ENCODE measurements at regions not wholly inside any gene's neighbourhood (a gene's known extent, or its start where the extent isn't known, plus 50 kb on each side); places are given as distances from the start of the nearest gene placed in this dataset.
"Not testable (repeated sequence)": the region's sequence is repeated elsewhere in the genome, so short reads cannot be mapped to it uniquely, and the experiment has no call there.

DNA sequence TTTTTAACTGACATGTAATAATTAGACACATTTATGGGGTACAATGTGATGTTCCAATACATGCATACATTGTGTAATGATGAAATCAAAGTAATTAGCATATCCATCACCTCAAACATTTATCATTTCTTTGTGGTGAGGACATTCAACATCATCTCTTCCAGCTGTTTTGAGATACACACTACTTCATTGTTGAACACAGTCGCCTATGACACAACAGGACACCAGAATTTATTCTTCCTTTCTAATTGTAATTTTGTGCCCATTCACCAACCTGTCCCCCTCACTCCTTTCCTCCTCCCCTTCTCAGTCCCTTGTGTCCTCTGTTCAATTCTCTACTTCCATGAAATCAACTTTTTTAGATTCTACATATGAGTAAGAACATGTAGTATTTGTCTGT, 113.4 kb upstream of the CBLB start:
- DNase-seq: no peak

DNA sequence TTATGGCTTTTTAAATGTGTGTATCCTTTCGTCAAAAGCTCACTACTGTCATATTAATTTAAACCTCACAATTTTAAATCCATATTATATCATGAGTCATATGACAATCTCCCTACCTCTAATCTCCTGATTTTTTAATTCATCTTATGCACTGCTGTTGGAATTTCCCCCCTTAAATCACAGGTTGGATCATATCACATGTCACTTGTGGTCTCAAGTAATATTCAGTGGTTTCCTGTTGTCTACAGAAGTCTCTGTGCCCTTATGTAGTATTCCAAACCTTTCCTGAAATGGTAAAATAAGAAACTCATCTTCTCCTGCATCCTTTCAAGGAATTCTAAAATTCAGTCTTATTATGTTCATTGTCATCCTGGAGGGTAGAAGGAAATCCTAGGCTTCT, 116.0 kb upstream of the CBLB start:
- DNase-seq: peak; percentile 11

DNA sequence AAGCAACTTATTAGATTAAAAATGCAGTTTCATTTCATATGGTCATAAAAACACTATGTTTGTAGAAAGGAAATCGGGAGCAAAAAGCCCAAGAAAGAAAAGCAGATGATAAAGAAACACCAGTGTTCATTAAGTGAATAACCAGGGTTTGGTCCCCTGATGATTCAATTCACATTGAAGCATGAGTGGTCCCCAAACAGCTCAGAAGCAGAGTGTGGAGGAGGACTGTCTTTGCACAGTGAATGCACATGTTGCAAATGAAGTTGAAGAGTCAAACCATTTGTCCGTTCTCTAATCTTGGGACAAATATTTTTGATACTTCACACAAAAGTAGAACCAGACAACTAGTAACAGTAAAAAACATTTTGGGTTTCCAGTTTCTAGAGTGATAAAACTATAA, 117.5 kb upstream of the CBLB start:
- not testable (repeated sequence) for DNase-seq

DNA sequence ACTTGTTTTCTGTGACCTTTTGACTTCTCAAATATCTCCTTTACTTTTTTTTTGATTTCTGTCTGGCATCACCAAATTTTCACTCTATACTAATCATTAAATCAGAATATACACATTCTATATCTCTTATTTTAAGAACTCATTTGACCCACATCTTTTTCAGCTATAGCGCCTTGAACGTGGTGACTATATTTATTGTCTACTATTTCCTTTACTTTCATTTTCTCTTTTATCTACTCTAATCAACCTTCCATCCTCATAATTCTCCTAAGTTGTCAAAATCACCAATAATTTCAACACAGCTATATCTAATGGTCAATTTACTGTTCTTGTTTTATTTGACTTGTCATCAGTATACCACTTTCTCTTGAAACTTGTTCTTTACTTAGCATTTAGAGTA, 119.0 kb upstream of the CBLB start:
- peak; percentile 16 for DNase-seq

DNA sequence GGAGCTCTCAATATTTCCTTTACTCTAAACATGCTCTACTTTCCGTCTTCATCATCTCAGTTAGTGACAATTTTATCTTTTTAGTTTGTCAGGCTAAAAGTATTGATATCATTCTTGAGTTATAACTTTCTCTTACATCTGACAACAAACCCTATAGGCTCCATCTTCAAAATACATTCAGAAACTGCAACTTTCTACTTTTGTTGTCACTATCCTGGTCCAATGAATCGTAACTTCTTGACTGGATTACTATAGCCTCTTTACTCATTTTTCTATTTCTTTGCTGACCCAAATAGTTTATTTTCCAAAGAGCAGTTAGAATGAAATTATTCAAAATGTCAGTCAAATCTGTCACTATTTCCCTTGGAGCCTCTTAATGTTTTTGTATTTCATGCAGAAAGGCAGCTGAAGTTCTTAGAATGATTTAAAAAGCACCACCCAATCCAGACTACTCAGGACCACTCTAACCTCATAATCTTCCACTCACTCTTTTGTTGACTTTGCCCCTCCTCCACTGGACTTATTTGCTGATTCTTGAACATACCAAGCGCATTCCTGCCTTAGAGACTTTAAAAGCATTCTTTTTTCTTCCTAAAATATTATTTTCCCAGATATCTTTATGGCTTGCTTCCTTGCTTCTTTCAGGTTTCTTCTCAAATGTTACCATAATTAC, 119.9 kb upstream of the CBLB start:
- DNase-seq: no peak

DNA sequence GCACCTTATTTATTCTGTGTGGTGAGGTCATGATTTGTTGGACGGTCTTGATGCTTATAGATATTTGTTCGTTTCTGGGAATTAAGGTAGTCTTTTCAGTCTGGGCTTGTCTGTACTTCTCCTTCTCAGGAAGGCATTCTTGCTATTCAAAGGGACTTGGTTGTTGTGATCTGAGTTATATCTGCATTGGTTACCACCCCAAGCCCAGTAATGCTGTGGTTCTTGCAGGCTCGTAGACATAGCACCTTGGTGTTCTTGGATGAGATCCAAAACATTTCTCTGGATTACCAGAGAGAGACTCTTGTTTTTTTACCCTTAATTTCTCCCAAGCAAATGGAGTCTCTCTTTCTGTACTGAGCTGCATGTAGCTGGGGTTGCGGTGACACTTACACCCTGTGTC, 128.0 kb upstream of the CBLB start:
- DNase-seq: no peak

DNA sequence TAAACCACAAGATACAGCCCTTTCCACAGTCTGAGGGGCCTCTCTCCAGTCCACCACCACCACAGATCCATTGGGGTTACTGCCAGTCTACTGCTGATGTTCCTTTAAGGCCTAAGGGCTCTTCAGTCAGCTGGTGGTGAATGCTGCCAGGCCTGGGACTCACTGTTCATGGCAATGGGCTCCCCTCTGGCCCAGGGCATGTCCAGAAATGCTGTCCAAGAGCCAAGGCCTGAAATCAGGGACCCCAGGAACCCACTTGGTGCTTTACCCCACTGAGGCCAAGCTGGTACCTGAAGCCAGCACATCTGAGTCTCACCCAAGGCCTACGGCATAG, 128.6 kb upstream of the CBLB start:
- DNase-seq: no peak

DNA sequence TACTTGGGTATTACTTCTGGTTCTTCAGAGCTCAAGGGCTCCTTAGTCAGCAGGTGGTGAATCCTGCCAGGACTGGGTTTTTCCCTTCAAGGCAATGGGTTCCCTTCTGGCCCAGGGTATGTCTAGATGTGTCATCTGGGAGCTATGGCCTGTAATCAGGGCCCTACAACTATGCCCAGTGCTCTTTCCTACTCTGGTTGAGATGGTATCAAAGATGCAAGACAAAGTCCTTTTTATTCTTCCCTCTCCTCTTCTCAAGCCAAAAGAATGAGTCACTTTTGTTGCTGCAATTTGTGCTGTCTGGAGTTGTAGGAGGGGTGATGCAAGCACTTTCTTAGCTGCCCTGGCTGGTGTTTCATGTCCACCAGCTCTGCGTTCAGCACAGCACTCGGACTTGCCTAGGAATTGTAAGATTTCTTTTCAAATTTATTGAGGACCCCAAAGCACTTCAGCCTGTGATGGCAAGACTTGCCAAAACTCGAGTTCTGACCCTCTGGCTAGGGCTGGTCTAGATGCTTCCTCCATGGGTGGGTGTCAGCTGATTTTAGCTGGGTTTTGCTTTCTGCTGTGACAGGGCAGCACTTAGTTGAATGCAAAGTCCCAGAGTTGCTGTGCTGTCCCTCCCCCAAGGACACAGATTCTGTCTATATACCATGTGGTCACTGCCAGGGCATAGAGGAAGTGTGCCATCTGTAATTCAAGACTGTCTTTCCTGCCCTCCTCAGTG, 129.2 kb upstream of the CBLB start:
- no peak for DNase-seq

DNA sequence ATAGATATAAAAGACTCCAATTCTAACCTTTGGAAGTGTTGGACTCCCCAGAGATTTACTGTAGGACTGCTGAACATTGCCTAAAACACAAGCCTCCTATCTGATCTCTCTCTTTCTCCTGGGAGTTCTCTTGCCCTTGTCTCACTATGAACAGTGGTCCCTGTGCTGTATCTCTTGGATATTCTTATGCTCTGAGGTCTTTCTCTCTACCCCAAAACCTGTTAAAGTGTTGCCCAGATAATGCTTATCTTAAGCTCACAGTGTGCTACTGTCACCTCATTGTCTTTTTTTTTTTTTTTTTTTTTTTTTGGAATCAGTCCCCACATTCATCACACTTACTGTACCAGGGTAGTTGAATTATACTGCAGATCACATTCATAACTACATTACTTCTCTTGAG, 131.0 kb upstream of the CBLB start:
- DNase-seq: no peak

DNA sequence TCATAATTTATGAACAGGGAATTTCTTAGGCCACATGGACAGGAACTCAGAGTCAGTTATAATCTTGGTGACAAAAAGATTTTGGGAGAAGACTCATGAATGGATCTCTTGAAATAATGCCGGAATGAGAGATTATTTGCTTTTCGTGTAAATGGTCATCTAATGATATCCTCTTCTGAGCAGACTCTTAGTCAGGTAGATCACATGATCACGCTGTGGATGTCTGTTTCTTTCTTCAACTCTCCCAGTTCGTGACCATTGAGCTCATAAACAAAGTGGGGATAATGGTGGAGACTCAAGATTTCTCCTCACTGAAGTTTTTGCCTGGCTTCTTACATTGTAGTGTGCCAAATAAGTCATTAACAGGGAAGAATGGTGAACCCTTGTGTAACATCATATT, 133.1 kb upstream of the CBLB start:
- no peak for DNase-seq

DNA sequence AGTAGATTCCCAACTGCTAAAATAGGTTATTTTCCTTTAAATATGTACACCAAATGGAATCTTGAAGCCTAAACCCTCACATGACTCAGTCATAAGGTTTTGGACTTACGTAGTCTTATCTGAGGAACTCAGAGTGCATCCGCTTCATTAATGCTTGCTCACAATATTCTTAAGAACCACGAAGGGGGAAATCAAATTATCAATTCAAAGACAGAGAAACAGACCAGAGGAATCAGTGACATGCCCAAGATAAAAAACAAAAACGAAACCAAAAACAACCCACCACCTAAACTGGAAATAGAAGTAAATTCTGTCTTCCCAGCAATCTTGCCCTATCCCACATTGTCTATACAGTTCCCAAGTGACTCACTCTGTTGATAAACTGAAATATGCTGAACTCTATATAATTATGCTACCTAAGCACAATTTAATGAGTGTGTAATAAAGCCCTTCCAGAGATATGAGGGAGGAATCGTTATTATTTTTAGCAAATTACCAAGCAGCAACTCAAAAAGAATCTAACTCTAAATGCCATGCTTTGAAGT, 135.4 kb upstream of the CBLB start:
- DNase-seq: peak; percentile 27

DNA sequence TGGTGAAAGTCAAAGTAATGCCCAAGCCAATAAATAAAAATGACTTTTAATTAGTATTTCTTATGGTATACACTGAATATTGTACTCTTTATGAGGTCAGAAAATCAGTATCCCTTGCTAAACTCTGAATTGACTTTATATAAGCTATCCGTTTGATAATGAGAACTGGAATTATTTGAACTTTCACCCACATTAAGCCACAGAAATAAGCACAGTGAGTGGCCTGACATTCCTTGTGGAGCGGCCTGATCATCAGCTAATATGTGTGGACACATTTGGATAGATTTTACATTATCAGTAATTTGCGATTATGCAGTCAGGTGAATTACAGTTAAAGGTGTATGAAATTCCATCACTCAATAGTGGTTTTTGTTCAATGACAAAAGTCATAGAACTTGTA, 136.0 kb upstream of the CBLB start:
- DNase-seq: no peak

DNA sequence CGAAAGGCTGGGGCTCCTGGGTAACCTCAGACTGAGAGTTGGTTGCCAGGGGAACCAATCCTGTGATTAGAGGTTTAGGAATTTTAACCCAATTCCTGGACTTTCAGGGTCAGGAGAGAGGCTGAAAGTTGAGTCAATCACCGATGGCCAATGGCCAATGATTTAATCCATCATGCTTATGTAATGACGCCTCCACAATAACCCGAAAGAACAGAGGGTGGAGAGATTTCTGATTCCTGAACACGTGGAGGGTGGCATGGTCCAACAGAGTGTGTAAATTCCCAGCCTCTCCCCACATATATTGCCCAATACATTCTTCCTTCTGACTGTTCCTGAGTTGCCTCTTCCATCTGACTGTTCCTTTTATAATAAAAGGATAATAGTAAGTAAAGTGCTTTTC, 137.2 kb upstream of the CBLB start:
- no peak for DNase-seq

DNA sequence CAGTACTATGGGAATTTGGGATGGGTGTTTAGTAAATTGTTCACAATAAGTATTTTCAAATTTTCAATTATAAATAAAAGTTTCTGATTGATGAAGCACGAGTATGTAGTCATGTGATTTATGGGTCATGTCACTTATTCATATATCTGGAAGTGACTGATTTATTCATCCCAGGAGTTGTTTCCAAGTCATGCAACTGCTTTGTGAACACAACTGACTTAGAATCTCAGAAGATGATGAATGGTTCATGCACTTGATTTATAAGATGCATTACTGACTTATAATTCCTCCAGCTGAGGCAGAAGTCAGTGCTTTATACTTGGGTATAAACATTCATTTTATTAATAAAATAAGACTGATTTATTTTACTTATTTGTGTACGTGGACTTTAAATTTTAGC, 137.8 kb upstream of the CBLB start:
- DNase-seq: no peak

DNA sequence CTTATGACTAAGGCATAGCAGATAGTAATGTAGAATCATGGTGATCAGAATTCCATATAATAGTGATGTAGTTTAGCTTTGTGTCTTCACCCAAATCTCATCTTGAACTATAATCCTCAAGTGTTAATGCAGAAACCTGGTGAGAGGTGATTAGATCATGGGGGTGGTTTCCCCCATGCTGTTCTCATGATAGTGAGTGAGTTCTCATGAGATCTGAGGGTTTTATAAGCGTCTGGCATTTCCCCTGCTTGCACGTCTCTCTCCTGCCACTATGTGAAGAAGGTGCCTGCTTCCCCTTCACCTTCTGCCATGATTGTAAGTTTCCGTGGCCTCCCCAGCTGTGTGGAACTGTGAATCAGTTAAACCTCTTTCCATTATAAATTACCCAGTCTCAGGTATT, 138.7 kb upstream of the CBLB start:
- no peak for DNase-seq

DNA sequence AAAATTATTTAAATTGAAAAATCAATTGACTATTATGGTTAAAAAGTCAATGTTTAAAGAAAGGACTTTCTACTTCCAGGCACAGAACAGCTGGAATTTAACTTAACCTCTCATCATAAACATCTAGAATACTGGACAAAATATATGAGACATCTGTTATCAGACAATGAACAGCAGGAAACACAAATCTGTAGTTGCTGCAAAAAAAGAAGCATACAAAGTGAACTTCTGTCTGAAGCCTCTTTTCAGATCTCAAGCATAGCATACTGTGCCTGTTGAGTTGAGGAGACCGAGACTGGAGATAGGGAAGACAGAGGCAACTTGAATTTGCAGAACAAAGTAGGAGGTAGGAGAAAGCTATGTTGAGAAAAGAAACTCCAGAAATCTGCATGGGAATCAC, 140.0 kb upstream of the CBLB start:
- no peak for DNase-seq

DNA sequence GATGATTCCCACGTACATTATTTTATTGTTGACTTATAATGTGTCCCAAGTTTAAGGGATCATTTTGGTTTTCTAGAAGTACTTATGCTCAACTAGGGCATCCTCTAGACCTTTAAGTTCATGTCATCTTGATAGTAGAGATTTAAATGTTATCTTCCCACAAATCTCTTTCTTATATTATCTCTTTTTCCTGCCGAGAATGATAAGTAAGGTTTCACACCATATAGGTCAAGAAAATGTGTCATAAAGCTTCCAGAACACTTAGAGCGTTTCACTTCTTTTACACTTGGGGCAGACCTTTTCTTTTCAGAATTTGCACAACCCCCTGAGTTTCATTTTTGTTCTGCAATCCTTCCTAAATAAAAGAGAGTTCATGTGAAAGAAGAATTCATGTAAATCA, 142.0 kb upstream of the CBLB start:
- no peak for DNase-seq

DNA sequence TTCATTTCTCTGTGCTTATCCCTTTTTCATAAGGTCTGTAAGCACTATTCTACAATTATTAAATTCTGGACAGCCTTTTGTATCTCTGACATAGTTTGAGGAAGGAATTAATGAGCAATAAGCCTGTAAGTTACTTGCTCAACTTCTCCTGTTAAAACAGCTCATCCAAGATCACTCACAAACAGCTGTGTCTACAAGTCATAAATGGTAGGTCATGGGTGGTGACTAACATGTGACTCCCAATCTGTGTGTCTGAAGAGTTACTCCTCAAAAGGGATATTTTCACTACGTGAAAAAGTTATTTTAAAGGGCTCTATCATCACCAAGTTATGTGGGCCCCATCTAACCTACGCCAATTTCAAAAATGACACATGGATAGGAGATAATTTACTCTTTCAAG, 145.2 kb upstream of the CBLB start:
- DNase-seq: no peak

DNA sequence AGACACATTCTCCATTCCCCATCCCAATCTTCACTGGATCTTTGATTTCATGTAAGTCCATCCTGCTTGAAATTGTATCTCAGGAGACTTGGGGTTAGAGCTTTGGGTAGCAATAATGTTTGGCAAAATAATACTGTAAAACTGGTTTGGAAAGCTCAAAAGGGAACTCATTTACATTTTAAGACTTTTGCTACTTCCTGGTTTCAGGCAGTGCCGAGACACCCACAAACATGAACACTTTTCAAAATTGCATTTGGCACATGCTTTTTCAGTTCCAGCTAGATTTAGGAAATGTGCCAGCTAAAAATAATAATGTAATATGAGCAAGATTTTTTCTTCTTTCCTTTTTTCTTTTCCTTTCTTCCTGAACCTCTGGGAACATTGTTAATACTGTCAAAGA, 145.7 kb upstream of the CBLB start:
- DNase-seq: no peak

DNA sequence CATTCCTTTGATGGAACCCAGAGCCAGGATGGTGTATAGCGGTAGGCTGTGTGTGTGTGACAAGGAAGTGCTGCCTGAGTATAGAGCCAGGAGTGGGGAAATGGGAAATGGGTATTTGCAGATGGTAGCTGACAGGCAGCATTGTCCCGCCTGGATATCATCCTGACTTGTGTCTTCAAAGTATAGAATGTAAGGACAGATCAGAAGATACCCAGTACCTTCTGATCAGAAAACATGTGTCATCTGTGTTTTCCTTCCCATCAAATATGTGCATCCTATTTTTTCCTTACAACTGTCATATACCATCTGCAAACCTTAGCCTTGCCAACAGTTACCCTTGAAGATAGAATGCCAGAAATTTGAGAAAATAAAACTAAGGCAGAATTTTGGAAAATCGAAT, 146.2 kb upstream of the CBLB start:
- no peak for DNase-seq

DNA sequence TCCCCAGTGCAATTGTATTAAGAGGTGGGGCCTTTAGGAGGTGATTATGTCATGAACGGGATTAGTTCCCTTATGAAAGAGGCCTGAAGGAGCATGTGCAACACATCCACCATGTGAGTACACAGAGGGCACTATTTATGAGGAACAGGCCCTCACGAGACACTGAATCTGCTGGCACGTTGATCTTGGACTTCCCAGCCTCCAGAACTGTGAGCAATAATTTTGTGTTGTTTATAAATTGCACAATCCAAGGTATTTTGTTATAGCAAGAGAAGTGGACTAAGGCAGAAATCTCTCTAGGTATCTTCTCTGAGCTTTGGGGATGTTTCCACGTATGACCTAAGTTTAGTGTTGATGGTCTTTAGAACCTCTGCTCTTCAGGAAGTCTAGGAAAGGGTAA, 149.3 kb upstream of the CBLB start:
- DNase-seq: no peak

DNA sequence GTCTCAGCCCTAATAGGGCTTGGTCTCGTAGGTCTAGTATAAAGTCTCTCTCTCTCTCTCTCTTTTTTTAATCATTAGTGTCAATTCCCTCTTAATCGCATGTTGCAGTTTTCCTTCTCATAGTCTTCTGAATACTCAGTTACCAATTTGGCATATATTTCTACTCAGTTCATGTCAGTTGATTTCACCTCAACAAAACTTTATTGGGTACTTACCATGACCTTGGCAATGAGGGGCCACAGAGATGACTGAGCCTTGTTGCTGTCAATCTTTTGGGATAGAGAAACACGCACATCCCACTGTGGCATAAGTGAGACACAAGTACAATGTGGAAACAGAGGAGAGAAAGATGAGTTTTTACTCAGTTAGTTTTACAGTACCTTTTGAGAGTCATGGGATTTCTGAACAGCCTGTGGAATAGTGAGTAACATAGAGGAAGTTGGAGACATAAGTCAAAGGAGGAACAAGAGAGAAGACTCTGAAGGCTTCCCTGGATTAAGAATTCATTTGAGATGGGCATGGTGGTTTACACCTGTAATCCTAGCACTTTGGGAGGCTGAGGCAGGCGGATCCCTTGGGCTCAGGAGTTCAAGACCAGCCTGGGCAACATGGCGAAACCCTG, 150.2 kb upstream of the CBLB start:
- DNase-seq: no peak

DNA sequence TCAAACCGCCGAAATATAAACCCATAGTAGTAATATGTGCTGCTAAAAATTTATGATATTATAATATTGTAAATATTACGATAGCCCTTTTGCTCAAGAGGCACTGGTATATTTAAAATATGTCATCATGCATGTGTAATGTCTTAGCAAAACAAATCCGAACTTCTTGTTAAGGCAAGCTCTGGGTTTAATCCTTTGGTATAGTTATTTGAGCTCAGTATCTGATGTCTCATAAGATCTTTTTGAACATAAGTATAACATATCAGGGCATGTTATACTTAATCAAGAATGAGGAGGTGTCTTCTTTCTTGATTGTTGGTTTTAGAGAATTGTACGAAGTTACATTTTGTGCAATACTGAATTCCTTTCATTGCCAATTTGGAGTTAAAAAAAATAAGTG, 154.1 kb upstream of the CBLB start:
- DNase-seq: no peak

DNA sequence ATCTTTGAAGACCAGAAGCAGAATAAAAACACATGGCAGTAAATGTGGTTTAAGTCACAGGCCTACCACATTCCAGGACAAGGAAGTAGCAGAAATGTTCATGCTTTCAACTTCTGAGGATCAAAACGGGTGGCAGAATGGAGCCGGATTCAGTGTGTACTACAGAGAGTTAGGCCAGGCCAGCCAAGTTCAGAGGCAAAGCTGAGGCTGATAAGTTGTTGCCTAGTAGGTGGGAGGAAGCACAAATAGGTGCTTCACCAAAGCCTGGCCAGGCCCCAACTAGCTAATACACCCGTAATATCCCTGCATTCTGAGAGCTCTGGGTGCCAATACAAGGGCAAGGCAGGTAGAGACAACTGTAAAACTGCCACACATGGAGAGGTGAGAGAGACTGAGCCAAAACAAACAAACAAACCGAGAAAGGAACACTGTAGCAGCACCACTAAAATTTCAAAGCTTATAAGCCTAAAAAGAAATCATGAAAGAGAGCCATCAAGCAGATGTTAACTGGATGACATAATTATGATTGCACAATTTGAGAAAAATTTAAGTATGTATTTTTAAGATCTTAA, 156.4 kb upstream of the CBLB start:
- no peak for DNase-seq
